ENCODE measurements at regions not wholly inside any gene's neighbourhood (a gene's known extent, or its start where the extent isn't known, plus 50 kb on each side); places are given as distances from the start of the nearest gene placed in this dataset.
A peak's percentile ranks its signal among the peaks of the same experiment; 100 is the strongest.

- TF ChIP-seq EZH2 (IDR thresholded peaks at IDR 0.05) (no peak), FOXP2 (optimal IDR thresholded peaks at IDR 0.05; ENCODE audit: control extremely low read depth, extremely low read length, insufficient read depth) (no peak), POLR2AphosphoS5 (IDR thresholded peaks at IDR 0.05; ENCODE audit: borderline replicate concordance, low read depth, low read length) (no peak)
- Histone ChIP-seq H3K27ac (no peak overlapping the region), H3K9me3 (ENCODE audit: low read depth, low read length) (no peaks in the 10 kb centered on the region), H3K9ac (ENCODE audit: insufficient read length) (no peak overlapping the region), H3K4me3 (no peak overlapping the region), H3K36me3 (ENCODE audit: insufficient read depth, low read length) (no peaks in the 10 kb centered on the region)
- DNase-seq (ENCODE audit: low read depth, low spot score) = no peak
Observed at GRCh38 chr13:62960723-62961122, 1545.1 kb upstream of the PCDH20 start.

GRCh38 chr13:62933809-62934208 lies 1518.2 kb upstream of the PCDH20 start:
- no peak overlapping the region for H3K4me3 ChIP-seq
- no peak for TF ChIP-seq POLR2AphosphoS5 (IDR thresholded peaks at IDR 0.05; ENCODE audit: borderline replicate concordance, low read depth, low read length)
- no peak overlapping the region for H3K27ac ChIP-seq
- no peak overlapping the region for H3K9ac ChIP-seq (ENCODE audit: insufficient read length)
- no peaks in the 10 kb centered on the region for H3K36me3 ChIP-seq (ENCODE audit: insufficient read depth, low read length)
- DNase-seq (ENCODE audit: low read depth, low spot score) = no peak
- H3K9me3 ChIP-seq (ENCODE audit: low read depth, low read length) = peaks cover 4% of the 10 kb centered on the region; the same call in 1 of the 2 replicates

GRCh38 chr13:62932256-62932883 lies 1516.7 kb upstream of the PCDH20 start:
- no peaks in the 10 kb centered on the region for H3K36me3 ChIP-seq (ENCODE audit: insufficient read depth, low read length)
- H3K4me3 ChIP-seq = no peak overlapping the region
- DNase-seq (ENCODE audit: low read depth, low spot score) = no peak
- H3K9me3 ChIP-seq (ENCODE audit: low read depth, low read length) = peaks cover 4% of the 10 kb centered on the region; the same call in 1 of the 2 replicates
- no peak overlapping the region for H3K9ac ChIP-seq (ENCODE audit: insufficient read length)
- TF ChIP-seq POLR2AphosphoS5 (IDR thresholded peaks at IDR 0.05; ENCODE audit: borderline replicate concordance, low read depth, low read length) (no peak), EZH2 (IDR thresholded peaks at IDR 0.05) (no peak), FOXP2 (optimal IDR thresholded peaks at IDR 0.05; ENCODE audit: control extremely low read depth, extremely low read length, insufficient read depth) (no peak)
- H3K27ac ChIP-seq = no peak overlapping the region

GRCh38 chr13:62931853-62932252 lies 1516.2 kb upstream of the PCDH20 start:
- Histone ChIP-seq H3K36me3 (ENCODE audit: insufficient read depth, low read length) (no peaks in the 10 kb centered on the region), H3K27ac (no peak overlapping the region), H3K9me3 (ENCODE audit: low read depth, low read length) (peaks cover 4% of the 10 kb centered on the region; the same call in 1 of the 2 replicates), H3K9ac (ENCODE audit: insufficient read length) (no peak overlapping the region), H3K4me3 (no peak overlapping the region)
- TF ChIP-seq FOXP2 (optimal IDR thresholded peaks at IDR 0.05; ENCODE audit: control extremely low read depth, extremely low read length, insufficient read depth) (no peak), POLR2AphosphoS5 (IDR thresholded peaks at IDR 0.05; ENCODE audit: borderline replicate concordance, low read depth, low read length) (no peak), EZH2 (IDR thresholded peaks at IDR 0.05) (no peak)
- no peak for DNase-seq (ENCODE audit: low read depth, low spot score)

- DNase-seq (ENCODE audit: low read depth, low spot score) = no peak
- no peak for TF ChIP-seq POLR2AphosphoS5 (IDR thresholded peaks at IDR 0.05; ENCODE audit: borderline replicate concordance, low read depth, low read length)
- no peak for TF ChIP-seq EZH2 (IDR thresholded peaks at IDR 0.05)
- no peak for TF ChIP-seq FOXP2 (optimal IDR thresholded peaks at IDR 0.05; ENCODE audit: control extremely low read depth, extremely low read length, insufficient read depth)
- H3K27ac ChIP-seq = no peak overlapping the region
- no peaks in the 10 kb centered on the region for H3K36me3 ChIP-seq (ENCODE audit: insufficient read depth, low read length)
- no peak overlapping the region for H3K4me3 ChIP-seq
- no peak overlapping the region for H3K9ac ChIP-seq (ENCODE audit: insufficient read length)
- peaks cover 4% of the 10 kb centered on the region; the same call in 1 of the 2 replicates for H3K9me3 ChIP-seq (ENCODE audit: low read depth, low read length)
Observed at GRCh38 chr13:62924395-62924794, 1508.7 kb upstream of the PCDH20 start.

GRCh38 chr13:62920159-62920558 lies 1504.5 kb upstream of the PCDH20 start:
- Histone ChIP-seq H3K9ac (ENCODE audit: insufficient read length) (no peak overlapping the region), H3K36me3 (ENCODE audit: insufficient read depth, low read length) (no peaks in the 10 kb centered on the region), H3K9me3 (ENCODE audit: low read depth, low read length) (no peaks in the 10 kb centered on the region), H3K4me3 (no peak overlapping the region), H3K27ac (no peak overlapping the region)
- DNase-seq (ENCODE audit: low read depth, low spot score) = no peak
- TF ChIP-seq FOXP2 (optimal IDR thresholded peaks at IDR 0.05; ENCODE audit: control extremely low read depth, extremely low read length, insufficient read depth) (no peak), EZH2 (IDR thresholded peaks at IDR 0.05) (no peak), POLR2AphosphoS5 (IDR thresholded peaks at IDR 0.05; ENCODE audit: borderline replicate concordance, low read depth, low read length) (no peak)

- TF ChIP-seq EZH2 (IDR thresholded peaks at IDR 0.05) (no peak), POLR2AphosphoS5 (IDR thresholded peaks at IDR 0.05; ENCODE audit: borderline replicate concordance, low read depth, low read length) (no peak), FOXP2 (optimal IDR thresholded peaks at IDR 0.05; ENCODE audit: control extremely low read depth, extremely low read length, insufficient read depth) (no peak)
- no peak for DNase-seq (ENCODE audit: low read depth, low spot score)
- H3K27ac ChIP-seq = no peak overlapping the region
- no peaks in the 10 kb centered on the region for H3K9me3 ChIP-seq (ENCODE audit: low read depth, low read length)
- no peak overlapping the region for H3K4me3 ChIP-seq
- no peaks in the 10 kb centered on the region for H3K36me3 ChIP-seq (ENCODE audit: insufficient read depth, low read length)
- no peak overlapping the region for H3K9ac ChIP-seq (ENCODE audit: insufficient read length)
Observed at GRCh38 chr13:62919491-62919890, 1503.8 kb upstream of the PCDH20 start.

- TF ChIP-seq FOXP2 (optimal IDR thresholded peaks at IDR 0.05; ENCODE audit: control extremely low read depth, extremely low read length, insufficient read depth) = no peak
- TF ChIP-seq POLR2AphosphoS5 (IDR thresholded peaks at IDR 0.05; ENCODE audit: borderline replicate concordance, low read depth, low read length) = no peak
- TF ChIP-seq EZH2 (IDR thresholded peaks at IDR 0.05) = no peak
- Histone ChIP-seq H3K9me3 (ENCODE audit: low read depth, low read length) (no peaks in the 10 kb centered on the region), H3K4me3 (no peak overlapping the region), H3K36me3 (ENCODE audit: insufficient read depth, low read length) (no peaks in the 10 kb centered on the region), H3K27ac (no peak overlapping the region), H3K9ac (ENCODE audit: insufficient read length) (no peak overlapping the region)
- DNase-seq (ENCODE audit: low read depth, low spot score) = peak; percentile 10
Observed at GRCh38 chr13:62910541-62911060, 1495.0 kb upstream of the PCDH20 start.

GRCh38 chr13:62908321-62908720 lies 1492.7 kb upstream of the PCDH20 start:
- Histone ChIP-seq H3K27ac (no peak overlapping the region), H3K36me3 (ENCODE audit: insufficient read depth, low read length) (no peaks in the 10 kb centered on the region), H3K9me3 (ENCODE audit: low read depth, low read length) (no peaks in the 10 kb centered on the region), H3K9ac (ENCODE audit: insufficient read length) (no peak overlapping the region), H3K4me3 (no peak overlapping the region)
- DNase-seq (ENCODE audit: low read depth, low spot score) = no peak
- TF ChIP-seq FOXP2 (optimal IDR thresholded peaks at IDR 0.05; ENCODE audit: control extremely low read depth, extremely low read length, insufficient read depth) = no peak
